NB4 (cell line): ENCODE measurements at regions not wholly inside any gene's neighbourhood (a gene's known extent, or its start where the extent isn't known, plus 50 kb on each side); places are given as distances from the start of the nearest gene placed in this dataset.

ENCODE experiments used
- DNase-seq: peaks from one replicate; pipeline ENCODE4 v3.0.0; 2010; ENCODE audit warnings: low read depth
- H3K4me3 ChIP-seq: one replicate; pipeline ENCODE4 v1.5.1; 2011; ENCODE audit warnings: mild to moderate bottlenecking, low read depth, low read length, moderate library complexity
- CTCF ChIP-seq: IDR thresholded peaks from one replicate; pipeline ENCODE4 v1.5.1; 2012; ENCODE audit warnings: low read depth, low read length
- MAX ChIP-seq: IDR thresholded peaks from 2 replicates; pipeline ENCODE4 v1.6.1; 2011; ENCODE audit warnings: low read depth, low read length
- MYC ChIP-seq: IDR thresholded peaks from 2 replicates; pipeline ENCODE4 v1.6.1; 2011; ENCODE audit warnings: low read depth, low read length
- POLR2A ChIP-seq: IDR thresholded peaks from 2 replicates; pipeline ENCODE4 v1.6.1; 2011; ENCODE audit warnings: mild to moderate bottlenecking; ENCODE audit not compliant: insufficient read length; ENCODE audit errors: extremely low read depth

- no peak for TF ChIP-seq POLR2A
- no peak for TF ChIP-seq MAX
- no peak for TF ChIP-seq CTCF
- no peak for TF ChIP-seq MYC
- no peak overlapping the region for H3K4me3 ChIP-seq
- DNase-seq: no peak
These were observed 196.6 kb upstream of the DIO3 start for GRCh38 chr14:101364503-101365328.

- DNase-seq: no peak
- no peak overlapping the region for H3K4me3 ChIP-seq
- TF ChIP-seq MYC (no peak), POLR2A (no peak), MAX (no peak), CTCF (no peak)
These were observed 195.8 kb upstream of the DIO3 start for GRCh38 chr14:101365329-101366158.

- no peak for DNase-seq
- no peak overlapping the region for H3K4me3 ChIP-seq
- no peak for TF ChIP-seq MYC
- TF ChIP-seq MAX: no peak
- TF ChIP-seq CTCF: no peak
- TF ChIP-seq POLR2A: no peak
These were observed 193.7 kb upstream of the DIO3 start for GRCh38 chr14:101367421-101368261.

GRCh38 chr14:101368629-101369028 is 192.7 kb upstream of the DIO3 start:
- DNase-seq: no peak
- H3K4me3 ChIP-seq: no peak overlapping the region
- no peak for TF ChIP-seq MYC
- TF ChIP-seq CTCF: no peak
- no peak for TF ChIP-seq POLR2A
- TF ChIP-seq MAX: no peak

- no peak for DNase-seq
- TF ChIP-seq POLR2A (no peak), MYC (no peak), MAX (no peak), CTCF (no peak)
- no peak overlapping the region for H3K4me3 ChIP-seq
These were observed 191.9 kb upstream of the DIO3 start for GRCh38 chr14:101369194-101369915.
